ENCODE measurements at regions not wholly inside any gene's neighbourhood (a gene's known extent, or its start where the extent isn't known, plus 50 kb on each side); places are given as distances from the start of the nearest gene placed in this dataset.

DNA sequence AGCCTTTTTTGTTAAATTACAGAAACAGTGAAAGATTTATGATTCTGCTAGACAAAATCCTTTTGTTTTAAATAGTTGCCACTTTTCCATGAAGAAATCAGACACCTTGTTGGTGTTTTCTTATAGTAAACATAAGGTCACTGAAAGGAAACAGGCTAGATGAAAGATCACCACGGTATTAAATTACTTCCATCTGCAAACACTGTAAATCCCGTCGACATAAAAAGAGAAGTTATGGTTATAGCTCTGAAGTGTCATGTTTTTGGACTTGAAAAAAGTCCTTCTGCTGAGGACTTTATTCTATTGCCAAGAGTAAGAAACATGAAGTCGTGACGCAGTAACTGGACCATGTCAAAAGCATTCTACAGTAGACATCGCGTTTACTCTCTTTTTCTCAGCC lies 567.6 kb upstream of the SLIT2 start (continued):
- TF ChIP-seq, protein P1, sequence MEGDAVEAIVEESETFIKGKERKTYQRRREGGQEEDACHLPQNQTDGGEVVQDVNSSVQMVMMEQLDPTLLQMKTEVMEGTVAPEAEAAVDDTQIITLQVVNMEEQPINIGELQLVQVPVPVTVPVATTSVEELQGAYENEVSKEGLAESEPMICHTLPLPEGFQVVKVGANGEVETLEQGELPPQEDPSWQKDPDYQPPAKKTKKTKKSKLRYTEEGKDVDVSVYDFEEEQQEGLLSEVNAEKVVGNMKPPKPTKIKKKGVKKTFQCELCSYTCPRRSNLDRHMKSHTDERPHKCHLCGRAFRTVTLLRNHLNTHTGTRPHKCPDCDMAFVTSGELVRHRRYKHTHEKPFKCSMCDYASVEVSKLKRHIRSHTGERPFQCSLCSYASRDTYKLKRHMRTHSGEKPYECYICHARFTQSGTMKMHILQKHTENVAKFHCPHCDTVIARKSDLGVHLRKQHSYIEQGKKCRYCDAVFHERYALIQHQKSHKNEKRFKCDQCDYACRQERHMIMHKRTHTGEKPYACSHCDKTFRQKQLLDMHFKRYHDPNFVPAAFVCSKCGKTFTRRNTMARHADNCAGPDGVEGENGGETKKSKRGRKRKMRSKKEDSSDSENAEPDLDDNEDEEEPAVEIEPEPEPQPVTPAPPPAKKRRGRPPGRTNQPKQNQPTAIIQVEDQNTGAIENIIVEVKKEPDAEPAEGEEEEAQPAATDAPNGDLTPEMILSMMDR (IDR thresholded peaks at IDR 0.05): no peak
- TF ChIP-seq RCOR1 (IDR thresholded peaks at IDR 0.05; ENCODE audit: low read length) (no peak), CHD2 (IDR thresholded peaks at IDR 0.05; ENCODE audit: low read length, partially characterized antibody) (no peak), EZH2phosphoT487 (IDR thresholded peaks at IDR 0.05; ENCODE audit: borderline replicate concordance, low read depth) (no peak)
- TF ChIP-seq, protein P2, sequence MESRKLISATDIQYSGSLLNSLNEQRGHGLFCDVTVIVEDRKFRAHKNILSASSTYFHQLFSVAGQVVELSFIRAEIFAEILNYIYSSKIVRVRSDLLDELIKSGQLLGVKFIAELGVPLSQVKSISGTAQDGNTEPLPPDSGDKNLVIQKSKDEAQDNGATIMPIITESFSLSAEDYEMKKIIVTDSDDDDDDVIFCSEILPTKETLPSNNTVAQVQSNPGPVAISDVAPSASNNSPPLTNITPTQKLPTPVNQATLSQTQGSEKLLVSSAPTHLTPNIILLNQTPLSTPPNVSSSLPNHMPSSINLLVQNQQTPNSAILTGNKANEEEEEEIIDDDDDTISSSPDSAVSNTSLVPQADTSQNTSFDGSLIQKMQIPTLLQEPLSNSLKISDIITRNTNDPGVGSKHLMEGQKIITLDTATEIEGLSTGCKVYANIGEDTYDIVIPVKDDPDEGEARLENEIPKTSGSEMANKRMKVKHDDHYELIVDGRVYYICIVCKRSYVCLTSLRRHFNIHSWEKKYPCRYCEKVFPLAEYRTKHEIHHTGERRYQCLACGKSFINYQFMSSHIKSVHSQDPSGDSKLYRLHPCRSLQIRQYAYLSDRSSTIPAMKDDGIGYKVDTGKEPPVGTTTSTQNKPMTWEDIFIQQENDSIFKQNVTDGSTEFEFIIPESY (IDR thresholded peaks at IDR 0.05; ENCODE audit: borderline replicate concordance, low read depth): no peak
- TF ChIP-seq, protein P3, sequence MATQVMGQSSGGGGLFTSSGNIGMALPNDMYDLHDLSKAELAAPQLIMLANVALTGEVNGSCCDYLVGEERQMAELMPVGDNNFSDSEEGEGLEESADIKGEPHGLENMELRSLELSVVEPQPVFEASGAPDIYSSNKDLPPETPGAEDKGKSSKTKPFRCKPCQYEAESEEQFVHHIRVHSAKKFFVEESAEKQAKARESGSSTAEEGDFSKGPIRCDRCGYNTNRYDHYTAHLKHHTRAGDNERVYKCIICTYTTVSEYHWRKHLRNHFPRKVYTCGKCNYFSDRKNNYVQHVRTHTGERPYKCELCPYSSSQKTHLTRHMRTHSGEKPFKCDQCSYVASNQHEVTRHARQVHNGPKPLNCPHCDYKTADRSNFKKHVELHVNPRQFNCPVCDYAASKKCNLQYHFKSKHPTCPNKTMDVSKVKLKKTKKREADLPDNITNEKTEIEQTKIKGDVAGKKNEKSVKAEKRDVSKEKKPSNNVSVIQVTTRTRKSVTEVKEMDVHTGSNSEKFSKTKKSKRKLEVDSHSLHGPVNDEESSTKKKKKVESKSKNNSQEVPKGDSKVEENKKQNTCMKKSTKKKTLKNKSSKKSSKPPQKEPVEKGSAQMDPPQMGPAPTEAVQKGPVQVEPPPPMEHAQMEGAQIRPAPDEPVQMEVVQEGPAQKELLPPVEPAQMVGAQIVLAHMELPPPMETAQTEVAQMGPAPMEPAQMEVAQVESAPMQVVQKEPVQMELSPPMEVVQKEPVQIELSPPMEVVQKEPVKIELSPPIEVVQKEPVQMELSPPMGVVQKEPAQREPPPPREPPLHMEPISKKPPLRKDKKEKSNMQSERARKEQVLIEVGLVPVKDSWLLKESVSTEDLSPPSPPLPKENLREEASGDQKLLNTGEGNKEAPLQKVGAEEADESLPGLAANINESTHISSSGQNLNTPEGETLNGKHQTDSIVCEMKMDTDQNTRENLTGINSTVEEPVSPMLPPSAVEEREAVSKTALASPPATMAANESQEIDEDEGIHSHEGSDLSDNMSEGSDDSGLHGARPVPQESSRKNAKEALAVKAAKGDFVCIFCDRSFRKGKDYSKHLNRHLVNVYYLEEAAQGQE (IDR thresholded peaks at IDR 0.05; ENCODE audit: low read depth, low read length): no peak

DNA sequence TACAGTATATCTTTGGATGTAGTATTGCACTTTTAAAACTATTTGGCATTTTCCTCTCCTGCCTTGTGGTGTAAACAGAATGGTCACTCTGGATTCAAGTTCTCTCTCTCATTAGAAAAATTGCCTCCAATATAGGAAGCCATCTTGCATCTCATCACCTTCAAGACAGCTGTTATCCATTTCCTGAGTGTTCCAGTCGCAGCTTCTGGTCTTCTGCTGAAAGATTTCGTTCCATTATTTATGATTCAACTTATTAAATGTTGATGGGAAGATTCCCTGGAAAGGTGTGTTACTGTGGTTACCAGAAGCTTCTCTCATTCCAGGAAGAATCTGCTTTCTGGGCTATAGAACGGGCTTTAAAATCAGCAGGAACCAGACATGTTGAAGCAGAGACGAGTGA lies 568.3 kb upstream of the SLIT2 start:
- no peak overlapping the region for H3K4me2 ChIP-seq

More for the DNA sequence above, 568.3 kb upstream of the SLIT2 start:
- POLR2A ChIA-PET: no interaction called here
- WGBS (ENCODE audit: low lambda C conversion rate): 58% methylated on average over 4 of the region's 4 CpGs
- Histone ChIP-seq H3F3A (replicated peaks; ENCODE audit: insufficient read depth) (no peaks in the 10 kb centered on the region), H3K9ac (no peak overlapping the region), H3K9me3 (no peaks in the 10 kb centered on the region), H3K79me2 (ENCODE audit: insufficient read depth) (no peaks in the 10 kb centered on the region), H2AFZ (ENCODE audit: low read depth) (no peak overlapping the region), H3K36me3 (replicated peaks in 1 of 2; ENCODE audit: control insufficient read depth in 1 of 2, insufficient read depth in 2 of 2, low read length in 1 of 2) (no peaks in the 10 kb centered on the region), H3K27ac (ENCODE audit: low read depth in 2 of 2, low read length in 1 of 2) (no peak overlapping the region), H4K20me1 (ENCODE audit: insufficient read depth) (no peaks in the 10 kb centered on the region), H3K9me2 (no peaks in the 10 kb centered on the region), H3K27me3 (ENCODE audit: insufficient read depth) (no peaks in the 10 kb centered on the region), H3K4me1 (ENCODE audit: control insufficient read depth in 1 of 2, insufficient read depth in 2 of 2, low read depth in 1 of 2, low read length in 1 of 2) (no peaks in the 10 kb centered on the region), H3K4me3 (ENCODE audit: low read depth in 2 of 2, low read length in 1 of 2) (no peak overlapping the region)
- no peak for DNase-seq
- CTCF ChIA-PET: no interaction called here
- TF ChIP-seq RFX5 (IDR thresholded peaks at IDR 0.05; ENCODE audit: low read length): no peak
- no peak for TF ChIP-seq MXI1 (IDR thresholded peaks at IDR 0.05; ENCODE audit: low read depth, low read length)
- no peak for TF ChIP-seq RXRA (IDR thresholded peaks at IDR 0.05; ENCODE audit: borderline replicate concordance, low read depth)
- TF ChIP-seq NRF1 (IDR thresholded peaks at IDR 0.05; ENCODE audit: low read depth, low read length): no peak
- TF ChIP-seq TEAD4 (IDR thresholded peaks at IDR 0.05; ENCODE audit: borderline replicate concordance, insufficient read depth): no peak
- TF ChIP-seq, protein P4, sequence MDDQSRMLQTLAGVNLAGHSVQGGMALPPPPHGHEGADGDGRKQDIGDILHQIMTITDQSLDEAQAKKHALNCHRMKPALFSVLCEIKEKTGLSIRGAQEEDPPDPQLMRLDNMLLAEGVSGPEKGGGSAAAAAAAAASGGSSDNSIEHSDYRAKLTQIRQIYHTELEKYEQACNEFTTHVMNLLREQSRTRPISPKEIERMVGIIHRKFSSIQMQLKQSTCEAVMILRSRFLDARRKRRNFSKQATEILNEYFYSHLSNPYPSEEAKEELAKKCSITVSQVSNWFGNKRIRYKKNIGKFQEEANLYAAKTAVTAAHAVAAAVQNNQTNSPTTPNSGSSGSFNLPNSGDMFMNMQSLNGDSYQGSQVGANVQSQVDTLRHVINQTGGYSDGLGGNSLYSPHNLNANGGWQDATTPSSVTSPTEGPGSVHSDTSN (IDR thresholded peaks at IDR 0.05): no peak
- TF ChIP-seq CHD2 (IDR thresholded peaks at IDR 0.05; ENCODE audit: low read length, partially characterized antibody): no peak
- TF ChIP-seq, protein P5, sequence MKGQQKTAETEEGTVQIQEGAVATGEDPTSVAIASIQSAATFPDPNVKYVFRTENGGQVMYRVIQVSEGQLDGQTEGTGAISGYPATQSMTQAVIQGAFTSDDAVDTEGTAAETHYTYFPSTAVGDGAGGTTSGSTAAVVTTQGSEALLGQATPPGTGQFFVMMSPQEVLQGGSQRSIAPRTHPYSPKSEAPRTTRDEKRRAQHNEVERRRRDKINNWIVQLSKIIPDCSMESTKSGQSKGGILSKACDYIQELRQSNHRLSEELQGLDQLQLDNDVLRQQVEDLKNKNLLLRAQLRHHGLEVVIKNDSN (IDR thresholded peaks at IDR 0.05; ENCODE audit: borderline replicate concordance, low read depth): no peak
- no peak for TF ChIP-seq MEF2A (IDR thresholded peaks at IDR 0.05; ENCODE audit: borderline replicate concordance, low read depth)
- no peak for TF ChIP-seq FOSL2 (IDR thresholded peaks at IDR 0.05; ENCODE audit: borderline replicate concordance, low read depth)
- TF ChIP-seq, protein P2 (IDR thresholded peaks at IDR 0.05; ENCODE audit: borderline replicate concordance, low read depth): no peak
- TF ChIP-seq JUND (IDR thresholded peaks at IDR 0.05): no peak
- no peak for TF ChIP-seq RAD21 (IDR thresholded peaks at IDR 0.05; ENCODE audit: low read length)
- TF ChIP-seq FOXJ3 (CRISPR knock-in tag; IDR thresholded peaks at IDR 0.05): no peak

All from SK-N-SH (cell line).